ENCODE measurements at regions not wholly inside any gene's neighbourhood (a gene's known extent, or its start where the extent isn't known, plus 50 kb on each side); places are given as distances from the start of the nearest gene placed in this dataset.

DNA sequence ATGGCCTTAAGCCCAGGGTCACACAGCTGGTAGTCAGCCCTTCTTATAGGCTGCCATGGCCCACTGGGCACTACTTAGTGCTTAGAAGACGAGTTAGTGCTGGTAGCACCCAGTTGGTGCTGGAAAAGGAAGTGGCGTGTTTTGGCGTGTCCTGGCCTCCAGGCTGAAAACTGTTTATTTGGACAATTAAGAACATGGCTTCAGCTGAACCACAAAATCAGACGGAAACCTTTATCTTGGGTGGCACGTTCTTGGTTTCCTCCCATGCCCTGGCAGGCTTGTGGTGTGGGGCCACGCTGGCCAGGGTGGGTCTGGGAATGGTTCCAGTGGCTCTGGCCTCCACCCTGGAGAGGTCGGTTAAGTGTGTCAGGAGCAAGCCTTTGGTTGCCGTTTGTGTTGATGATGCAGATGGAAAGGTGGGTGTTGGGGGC, 141.5 kb upstream of the HAAO start:
- no peak for DNase-seq (ENCODE audit: low read depth, low spot score)

- DNase-seq (ENCODE audit: low read depth, low spot score): no peak
Observed at GRCh38 chr2:42932271-42933151, 140.1 kb upstream of the HAAO start.

- DNase-seq (ENCODE audit: low read depth, low spot score): no peak
Observed at GRCh38 chr2:42931818-42932195, 139.4 kb upstream of the HAAO start.

DNA sequence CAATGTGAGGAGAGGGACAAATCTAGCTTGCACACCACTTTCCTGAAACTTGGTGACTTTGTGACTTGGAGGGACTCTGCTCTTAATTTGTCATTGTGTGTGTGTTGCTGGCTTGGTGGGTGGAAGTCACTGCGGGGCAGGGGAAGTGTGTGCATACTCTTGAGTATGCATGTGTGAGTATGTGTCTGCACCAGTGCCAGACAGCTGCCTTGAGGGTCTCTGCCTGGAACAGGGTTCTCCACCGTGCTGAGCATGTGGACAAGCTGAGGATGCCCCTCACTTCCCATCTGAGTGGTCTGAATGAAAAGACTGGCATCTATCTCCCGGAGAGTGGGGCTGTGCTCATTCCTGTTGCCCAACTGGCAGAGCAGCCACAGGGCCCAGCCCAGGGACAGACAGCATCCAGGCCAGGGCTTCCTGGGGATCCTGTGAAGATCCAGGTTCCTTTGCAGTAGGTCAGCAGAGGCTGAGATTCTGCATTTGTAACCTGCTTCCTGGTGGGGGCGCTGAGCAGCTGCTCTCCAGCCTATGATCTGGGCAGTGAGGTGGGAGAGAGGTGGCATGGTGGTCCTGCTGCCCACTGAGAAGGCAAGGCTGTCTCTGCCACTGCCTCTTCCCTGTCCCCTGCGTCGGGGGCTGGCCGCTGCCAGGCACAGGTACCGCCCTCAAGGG, 138.9 kb upstream of the HAAO start:
- no peak for DNase-seq (ENCODE audit: low read depth, low spot score)

DNA sequence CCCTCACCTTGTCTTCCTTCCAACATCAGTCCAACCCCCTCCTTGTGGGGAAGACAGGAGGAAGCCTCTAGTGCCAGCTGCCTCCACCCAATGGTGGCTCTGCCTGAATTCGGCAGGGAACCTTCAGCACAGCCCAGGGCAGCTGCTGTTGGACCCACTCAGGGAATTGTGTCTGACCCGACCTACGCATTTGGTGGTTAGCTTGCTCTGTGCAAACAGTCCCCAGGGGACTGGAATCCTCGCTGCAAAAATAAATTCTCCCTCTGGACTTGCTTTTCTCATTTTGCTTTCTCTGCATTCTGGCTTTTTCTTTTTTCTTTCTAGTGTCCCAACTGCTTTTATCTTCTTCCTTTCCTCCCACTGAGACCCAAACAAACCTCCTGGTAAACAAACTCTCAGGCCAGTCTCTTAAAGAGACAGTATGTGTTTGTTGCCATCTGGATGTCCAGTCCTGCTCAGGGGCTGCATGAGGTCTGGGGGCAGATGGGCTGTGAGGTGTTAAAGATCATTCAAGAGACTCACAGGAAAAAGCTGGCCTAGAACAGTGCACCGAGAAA, 137.7 kb upstream of the HAAO start:
- DNase-seq (ENCODE audit: low read depth, low spot score): no peak

GRCh38 chr2:42929546-42930024, 137.2 kb upstream of the HAAO start:
- DNase-seq (ENCODE audit: low read depth, low spot score): no peak

DNA sequence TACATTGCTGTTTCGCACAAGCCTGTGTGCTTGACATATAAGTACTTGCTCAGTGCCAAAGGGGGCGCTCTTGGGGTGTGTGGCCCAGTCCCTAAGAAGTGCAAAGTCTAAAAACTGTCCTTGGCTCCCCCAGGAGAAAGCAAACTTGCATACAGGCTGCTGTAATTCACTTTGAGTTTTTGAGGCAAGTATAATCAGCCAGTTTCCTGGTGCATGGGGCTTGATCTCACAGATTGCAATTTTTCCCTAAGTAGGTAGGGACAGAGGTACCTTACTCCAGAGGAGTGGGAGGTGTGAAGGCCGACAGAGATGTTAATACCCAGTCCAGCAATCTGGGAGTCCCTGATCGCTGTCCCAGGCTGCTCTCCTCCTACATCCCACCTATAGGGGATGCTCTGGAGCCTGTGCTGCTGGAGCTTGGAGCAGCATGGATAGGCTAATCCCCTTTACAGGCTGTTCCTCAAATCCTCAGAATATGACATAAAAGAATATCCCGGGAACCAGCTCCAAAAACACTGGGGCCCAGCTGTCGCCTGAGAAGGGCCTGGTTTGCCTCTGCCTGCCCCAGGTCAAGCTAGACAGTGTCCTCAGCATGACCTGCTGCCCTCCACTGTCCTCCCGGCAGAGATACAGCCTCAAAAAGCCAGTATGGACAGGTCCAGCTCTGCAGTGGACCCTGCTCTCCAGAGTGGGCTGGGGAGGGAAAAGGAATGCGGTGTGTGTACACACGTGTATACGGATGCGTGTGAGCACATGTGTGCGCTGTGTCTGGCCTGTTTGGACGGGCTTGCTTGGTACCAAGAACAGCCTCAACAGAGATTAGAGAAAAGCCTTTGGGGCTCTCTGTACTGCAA, 136.5 kb upstream of the HAAO start:
- DNase-seq (ENCODE audit: low read depth, low spot score): peak; percentile 57

DNA sequence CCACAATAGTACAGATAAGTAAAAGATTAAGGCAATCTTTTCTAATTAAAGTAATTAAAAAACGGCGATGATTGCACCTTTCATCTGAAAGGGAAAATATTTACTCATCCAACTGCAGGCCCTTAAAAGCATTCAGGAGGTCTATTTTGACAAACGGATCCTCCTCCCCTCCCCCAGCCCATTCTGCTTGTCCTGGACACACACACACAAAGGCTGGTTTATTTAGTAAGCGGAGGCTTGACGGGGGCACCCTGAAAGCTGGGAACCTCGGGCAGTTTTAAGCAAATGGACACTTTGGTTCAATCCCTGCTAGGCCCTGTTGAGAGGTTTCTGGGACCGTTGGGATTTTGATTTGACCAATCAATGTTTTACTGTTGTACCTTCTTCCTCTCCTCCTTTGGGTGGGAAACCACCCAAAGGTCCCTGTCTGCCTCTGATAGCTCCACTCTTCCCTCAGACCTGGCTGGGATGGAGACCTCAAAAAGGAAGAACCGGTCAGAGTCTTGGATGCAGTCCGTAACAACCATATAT, 135.8 kb upstream of the HAAO start:
- no peak for DNase-seq (ENCODE audit: low read depth, low spot score)

DNA sequence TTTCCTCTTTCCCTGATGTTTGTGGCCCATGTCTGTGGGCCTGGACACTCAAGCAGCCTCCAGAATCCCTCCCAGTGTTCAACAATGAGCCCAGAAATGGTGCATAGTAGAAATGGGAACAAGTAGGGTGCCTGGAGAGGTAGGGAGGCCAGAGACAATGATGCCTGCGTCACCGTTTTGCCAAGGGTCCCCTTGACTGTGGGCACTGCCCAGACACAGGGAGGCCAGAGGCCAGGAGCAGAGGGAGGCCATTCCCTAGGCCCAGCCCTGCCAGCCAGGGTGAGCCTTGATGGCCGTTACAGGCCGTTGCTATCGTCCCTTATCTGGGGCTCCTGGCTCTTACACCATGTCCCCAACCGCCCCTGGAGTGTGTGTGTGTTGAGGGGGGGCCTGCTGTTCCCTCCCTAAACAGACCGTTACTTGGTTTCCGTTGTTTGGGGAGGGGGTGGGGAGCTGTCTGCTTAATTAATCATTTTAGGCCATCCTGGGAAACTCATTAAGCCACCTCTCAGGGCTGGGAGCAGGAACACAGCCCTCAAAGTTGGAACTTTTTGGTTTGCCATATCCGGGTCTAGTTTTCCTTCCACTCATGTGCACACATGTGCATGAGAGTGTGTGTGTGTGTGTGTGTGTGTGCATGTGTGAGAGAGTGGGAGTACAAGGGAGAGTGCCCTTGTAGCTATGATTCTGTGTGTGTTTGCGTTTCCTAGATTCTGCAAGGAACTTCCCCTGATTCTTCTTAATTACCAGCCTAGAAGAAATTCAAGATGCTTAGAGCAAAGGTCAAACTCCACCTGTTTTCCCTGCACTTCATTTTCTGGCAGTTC, 135.2 kb upstream of the HAAO start:
- no peak for DNase-seq (ENCODE audit: low read depth, low spot score)

DNA sequence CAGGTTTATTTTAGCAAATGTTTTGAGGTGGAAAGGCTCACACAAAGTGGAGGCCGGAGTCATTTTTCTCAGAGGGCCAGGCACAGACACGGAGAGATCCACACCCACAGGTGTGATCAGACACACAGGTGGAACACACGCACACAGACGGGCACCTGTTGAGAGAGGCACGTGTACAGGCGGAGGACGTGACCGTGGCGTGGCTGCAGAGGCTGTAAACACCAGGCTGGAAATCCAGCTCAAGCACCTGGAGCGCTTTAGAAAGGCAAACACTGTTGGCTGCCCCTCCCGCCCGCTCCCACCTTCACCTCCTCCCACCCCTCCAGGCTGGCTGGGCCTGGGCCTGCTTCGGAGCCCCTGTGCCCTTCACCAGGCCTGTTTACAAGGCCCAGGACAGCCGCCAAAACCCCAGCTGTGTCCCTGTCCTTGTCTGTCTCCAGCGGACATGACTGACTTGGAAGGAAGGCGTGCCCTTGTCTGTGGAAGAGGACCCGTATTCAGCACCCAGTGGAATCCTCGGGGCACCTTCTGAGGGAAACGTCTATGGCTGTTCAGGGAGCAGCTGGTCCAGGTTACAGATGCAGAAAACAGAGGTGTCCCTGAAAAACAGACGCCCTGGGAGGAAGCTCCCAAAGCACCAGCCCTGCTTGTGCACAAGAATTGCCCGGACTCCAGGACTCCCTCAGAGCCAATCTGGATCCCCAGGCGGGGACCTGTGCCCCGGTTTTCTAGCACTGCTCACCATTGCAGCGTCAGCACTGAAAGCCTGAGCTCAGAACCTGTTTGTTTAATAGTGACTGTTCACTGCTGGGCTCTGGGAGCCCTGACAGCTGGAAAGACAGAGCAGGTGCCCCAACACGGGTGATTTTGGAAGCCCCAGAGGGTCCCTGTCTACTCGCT, 134.3 kb upstream of the HAAO start:
- DNase-seq (ENCODE audit: low read depth, low spot score): no peak

DNA sequence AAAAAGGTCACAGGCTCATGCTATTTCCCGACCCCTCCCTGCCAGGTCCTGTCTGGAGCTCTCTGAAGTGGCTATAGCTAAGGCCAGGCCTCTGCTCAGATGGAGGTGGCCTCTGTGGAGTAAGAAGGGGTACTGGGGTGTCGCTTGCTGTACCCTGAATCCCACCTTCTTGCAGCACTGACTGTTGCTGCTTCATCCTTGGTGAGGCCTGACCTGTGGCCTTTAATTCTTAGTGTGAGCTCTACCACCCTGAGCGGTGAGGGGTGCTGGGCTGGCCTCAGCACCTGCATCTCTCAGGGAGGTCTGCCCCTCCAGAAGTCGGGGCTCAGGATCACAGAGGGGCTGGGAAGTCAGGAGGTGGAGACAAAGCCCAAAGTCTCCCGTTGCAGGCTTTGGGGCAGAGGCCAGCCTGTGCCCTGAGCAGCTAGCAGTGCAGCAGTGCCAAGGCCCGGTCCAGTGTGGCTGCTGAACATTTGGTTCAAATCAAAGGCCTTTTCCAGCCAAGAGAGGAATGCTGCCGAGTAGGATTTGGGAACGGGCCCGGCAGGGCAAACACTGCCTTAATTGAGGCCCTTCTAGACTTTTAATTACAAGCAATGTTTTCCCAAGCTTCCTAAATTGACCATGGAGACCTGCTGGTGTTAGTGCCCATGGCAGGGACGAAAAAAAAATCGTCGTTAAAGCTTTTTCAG, 133.5 kb upstream of the HAAO start:
- DNase-seq (ENCODE audit: low read depth, low spot score): no peak

GRCh38 chr2:42924418-42924886, 132.1 kb upstream of the HAAO start:
- no peak for DNase-seq (ENCODE audit: low read depth, low spot score)

DNA sequence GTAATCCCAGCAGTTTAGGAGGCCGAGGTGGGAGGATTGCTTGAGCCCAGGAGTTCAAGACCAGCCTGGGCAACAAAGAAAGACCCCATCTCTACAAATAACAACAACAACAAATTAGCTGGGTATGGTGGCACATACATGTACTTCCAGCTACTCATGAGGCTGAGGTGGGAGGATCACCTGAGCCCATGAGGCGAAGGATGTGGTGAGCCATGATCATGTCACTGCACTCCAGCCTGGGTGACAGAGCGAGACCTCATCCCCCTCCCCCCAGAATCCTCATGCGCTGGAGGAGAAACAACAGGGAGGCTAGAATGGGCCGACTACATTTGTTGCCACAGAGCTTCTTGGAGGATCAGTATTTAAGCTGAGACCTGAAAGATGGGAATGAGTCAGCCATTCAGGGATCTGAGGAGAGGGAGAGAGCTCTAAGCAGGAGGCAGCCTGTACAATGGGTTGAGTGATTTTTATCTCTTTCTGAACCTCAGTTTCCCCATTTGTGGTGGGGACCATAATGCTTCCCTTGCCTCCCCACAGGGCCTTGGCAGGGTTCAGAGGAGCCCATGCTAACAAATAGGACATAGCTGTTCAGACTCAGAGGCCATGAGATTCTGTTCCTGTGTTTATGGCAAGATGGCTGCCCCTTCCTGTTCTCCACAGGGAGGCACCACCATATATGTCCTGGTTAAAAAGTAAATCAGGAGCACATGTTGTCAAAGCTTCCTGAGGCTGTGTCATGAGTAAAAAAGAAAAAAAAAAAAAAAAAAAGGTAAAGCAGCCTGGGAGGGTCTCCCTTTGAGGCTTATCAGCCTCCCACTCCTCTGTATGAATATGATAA, 131.4 kb upstream of the HAAO start:
- no peak for DNase-seq (ENCODE audit: low read depth, low spot score)

DNA sequence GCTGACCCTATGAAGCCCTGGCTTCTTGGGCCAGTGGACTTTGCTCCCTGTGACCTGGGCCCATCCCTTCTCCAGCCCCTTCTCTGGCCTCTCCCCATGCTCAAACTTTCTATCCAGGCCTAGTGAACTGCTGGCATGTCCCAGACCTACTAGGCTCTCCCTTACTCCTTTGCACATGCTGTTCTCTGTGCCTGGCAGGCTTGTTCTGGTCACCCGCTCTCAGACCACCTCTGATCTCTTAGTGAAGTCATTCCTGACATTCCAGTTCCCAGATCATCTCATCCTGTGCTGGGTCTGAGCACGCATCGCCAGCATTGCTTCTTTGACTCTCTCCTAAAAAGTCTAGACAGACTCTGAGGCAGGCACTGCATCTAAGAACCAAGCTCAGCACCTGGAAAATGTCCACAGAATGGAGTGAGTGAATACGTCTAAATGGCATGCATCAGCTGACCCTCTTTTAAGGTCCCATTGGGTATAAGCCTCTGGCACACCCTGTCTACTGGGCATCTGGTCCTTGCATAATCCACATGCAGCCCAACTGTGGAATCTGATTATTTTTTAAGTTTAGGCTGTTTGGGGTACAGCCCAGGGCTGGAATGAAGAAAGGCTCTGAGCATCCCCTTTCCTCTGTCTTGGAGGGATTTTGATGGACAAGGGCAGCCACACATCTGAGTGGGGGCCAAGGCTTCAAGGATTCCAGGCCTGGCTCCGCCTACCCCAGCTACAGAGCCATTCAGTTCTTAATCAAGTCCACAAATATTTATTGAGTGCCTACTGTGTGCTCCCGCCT, 130.6 kb upstream of the HAAO start:
- no peak for DNase-seq (ENCODE audit: low read depth, low spot score)

DNA sequence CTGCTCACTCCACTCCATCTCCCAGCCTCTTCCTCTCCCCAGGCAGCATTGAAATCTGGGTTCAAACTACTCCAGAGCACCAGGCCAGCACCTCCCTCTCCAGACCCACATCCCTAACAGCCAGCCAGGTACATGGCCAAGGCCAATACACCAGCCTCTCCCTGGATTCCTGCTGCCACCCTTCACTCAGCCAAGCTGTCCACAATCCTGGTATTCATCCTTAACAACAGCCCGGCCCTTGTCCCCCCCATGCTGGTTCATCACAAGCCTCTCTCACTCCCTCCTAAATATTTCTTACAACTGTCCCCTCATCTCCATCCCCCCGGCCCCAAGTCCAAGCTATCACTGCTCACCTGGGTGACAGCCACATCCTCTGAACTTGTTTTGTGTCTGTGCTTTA, 129.9 kb upstream of the HAAO start:
- DNase-seq (ENCODE audit: low read depth, low spot score): no peak

GRCh38 chr2:42921721-42922120, 129.3 kb upstream of the HAAO start:
- no peak for DNase-seq (ENCODE audit: low read depth, low spot score)

DNA sequence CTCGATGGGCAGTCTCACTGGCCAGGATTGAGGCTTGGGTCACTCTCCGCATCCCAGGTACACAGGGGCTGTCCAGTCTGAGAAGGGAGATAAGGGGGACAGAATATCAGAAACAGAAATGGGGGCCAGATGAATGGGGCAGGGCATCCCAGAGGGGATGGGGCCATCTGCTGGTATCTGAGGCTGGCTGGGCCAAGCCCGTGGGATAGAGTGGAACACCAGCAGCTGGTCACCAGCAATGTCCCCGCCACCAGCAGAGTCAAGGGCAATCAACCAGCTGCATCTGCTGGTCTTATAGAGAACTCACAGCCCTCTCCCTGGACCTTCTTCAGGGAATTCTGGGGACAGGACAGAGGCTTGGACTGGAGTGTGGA, 128.8 kb upstream of the HAAO start:
- no peak for DNase-seq (ENCODE audit: low read depth, low spot score)
